ENCODE measurements at regions not wholly inside any gene's neighbourhood (a gene's known extent, or its start where the extent isn't known, plus 50 kb on each side); places are given as distances from the start of the nearest gene placed in this dataset.

DNA sequence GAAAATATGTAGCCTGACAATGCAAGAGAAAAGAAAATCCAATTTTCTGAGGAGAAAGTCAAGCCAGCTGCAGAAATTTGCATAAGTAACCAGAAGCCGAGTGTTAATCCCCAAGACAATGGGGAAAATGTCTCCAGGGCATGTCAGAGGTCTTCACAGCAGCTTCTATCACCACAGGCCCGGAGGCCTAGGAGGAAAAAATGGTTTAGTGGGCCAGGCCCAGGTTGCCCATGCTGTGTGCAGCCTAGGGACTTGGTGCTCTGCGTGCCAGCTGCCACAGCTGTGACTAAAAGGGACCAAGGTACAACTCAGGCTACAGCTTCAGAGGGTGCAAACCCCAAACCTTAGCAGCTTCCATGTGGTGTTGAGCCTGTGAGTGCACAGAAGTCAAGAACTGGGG, 201.2 kb upstream of the SOX2 start:
- no peak for TF ChIP-seq ZNF274 (IDR thresholded peaks at IDR 0.05; ENCODE audit: low read depth, low read length)
- no peak for TF ChIP-seq YY1 (IDR thresholded peaks at IDR 0.05; ENCODE audit: insufficient read depth, insufficient read length)
- no peak for TF ChIP-seq SUZ12 (IDR thresholded peaks at IDR 0.05; ENCODE audit: extremely low read depth, insufficient read depth, insufficient read length)

All from NT2/D1 (cell line).